ENCODE measurements at regions not wholly inside any gene's neighbourhood (a gene's known extent, or its start where the extent isn't known, plus 50 kb on each side); places are given as distances from the start of the nearest gene placed in this dataset.

DNA sequence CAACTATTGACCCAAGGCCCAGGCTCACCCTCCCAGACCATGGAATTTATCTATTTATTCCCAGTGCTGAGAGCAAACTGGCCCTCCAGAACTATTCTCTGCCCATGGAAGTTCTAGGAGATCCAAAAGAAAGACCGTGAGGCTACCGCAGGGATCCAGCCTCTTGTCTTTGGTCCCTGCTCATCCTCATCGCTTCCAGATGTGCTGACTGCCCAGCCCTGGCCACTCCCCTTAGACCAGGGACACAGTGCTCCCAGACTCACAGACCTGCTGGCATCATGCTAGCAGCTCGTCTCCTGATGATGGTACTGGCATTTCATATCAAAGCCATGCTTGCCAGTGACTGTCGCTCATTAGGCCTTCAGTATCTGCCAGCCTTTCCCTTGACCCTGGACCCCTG lies 405.7 kb upstream of the PPP2R3A start:
- Histone ChIP-seq H3K4me2 (ENCODE audit: low read length) (no peak overlapping the region), H3K4me1 (ENCODE audit: low read length) (peaks cover 14% of the 10 kb centered on the region), H3K9ac (ENCODE audit: low read length) (no peak overlapping the region), H3K79me2 (ENCODE audit: low read length) (no peaks in the 10 kb centered on the region), H3K36me3 (replicated peaks; ENCODE audit: low read depth, low read length) (no peaks in the 10 kb centered on the region), H4K20me1 (ENCODE audit: insufficient read depth, low read length) (no peaks in the 10 kb centered on the region), H3K27me3 (ENCODE audit: low read depth, low read length) (0 out of 2 replicates have a peak, but pooled peaks cover 5% of the 10 kb centered on the region), H3K27ac (ENCODE audit: low read length) (no peak overlapping the region), H2AFZ (ENCODE audit: low read depth, low read length) (no peak overlapping the region), H3K4me3 (ENCODE audit: low read length) (no peak overlapping the region), H3K9me3 (ENCODE audit: insufficient read depth, low read length) (no peaks in the 10 kb centered on the region)
- TF ChIP-seq EZH2phosphoT487 (IDR thresholded peaks at IDR 0.05; ENCODE audit: low read depth): no peak
- TF ChIP-seq, protein P1, sequence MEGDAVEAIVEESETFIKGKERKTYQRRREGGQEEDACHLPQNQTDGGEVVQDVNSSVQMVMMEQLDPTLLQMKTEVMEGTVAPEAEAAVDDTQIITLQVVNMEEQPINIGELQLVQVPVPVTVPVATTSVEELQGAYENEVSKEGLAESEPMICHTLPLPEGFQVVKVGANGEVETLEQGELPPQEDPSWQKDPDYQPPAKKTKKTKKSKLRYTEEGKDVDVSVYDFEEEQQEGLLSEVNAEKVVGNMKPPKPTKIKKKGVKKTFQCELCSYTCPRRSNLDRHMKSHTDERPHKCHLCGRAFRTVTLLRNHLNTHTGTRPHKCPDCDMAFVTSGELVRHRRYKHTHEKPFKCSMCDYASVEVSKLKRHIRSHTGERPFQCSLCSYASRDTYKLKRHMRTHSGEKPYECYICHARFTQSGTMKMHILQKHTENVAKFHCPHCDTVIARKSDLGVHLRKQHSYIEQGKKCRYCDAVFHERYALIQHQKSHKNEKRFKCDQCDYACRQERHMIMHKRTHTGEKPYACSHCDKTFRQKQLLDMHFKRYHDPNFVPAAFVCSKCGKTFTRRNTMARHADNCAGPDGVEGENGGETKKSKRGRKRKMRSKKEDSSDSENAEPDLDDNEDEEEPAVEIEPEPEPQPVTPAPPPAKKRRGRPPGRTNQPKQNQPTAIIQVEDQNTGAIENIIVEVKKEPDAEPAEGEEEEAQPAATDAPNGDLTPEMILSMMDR (IDR thresholded peaks at IDR 0.05; ENCODE audit: low read depth, low read length): no peak

DNA sequence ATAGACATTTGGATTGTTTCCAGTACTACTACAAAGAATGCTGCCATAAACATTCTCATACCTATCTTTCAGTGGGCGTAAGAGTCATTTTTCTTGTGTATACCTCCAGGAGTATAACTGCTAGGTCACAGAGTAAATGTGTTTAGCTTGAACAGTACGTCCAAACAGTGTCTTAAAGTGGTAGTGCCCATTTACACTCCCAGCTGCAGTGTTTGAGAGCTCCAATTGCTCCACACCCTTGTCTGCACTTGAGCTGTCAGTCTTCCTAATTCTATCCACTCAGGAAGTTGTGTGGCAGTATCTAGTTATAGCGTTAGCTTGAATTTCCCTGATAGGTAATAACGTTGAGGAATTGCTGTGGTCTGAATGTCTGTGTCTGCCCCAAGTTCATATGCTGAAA lies 404.7 kb upstream of the PPP2R3A start:
- no peaks in the 10 kb centered on the region for H4K20me1 ChIP-seq (ENCODE audit: insufficient read depth, low read length)
- peaks cover 9% of the 10 kb centered on the region for H3K4me1 ChIP-seq (ENCODE audit: low read length)
- H3K4me2 ChIP-seq (ENCODE audit: low read length): no peak overlapping the region
- H3K4me3 ChIP-seq (ENCODE audit: low read length): no peak overlapping the region
- TF ChIP-seq, protein P1 (IDR thresholded peaks at IDR 0.05; ENCODE audit: low read depth, low read length): no peak
- H3K27me3 ChIP-seq (ENCODE audit: low read depth, low read length): peaks cover 2% of the 10 kb centered on the region; the same call in 1 of the 2 replicates
- H3K79me2 ChIP-seq (ENCODE audit: low read length): no peaks in the 10 kb centered on the region
- H2AFZ ChIP-seq (ENCODE audit: low read depth, low read length): no peak overlapping the region
- H3K36me3 ChIP-seq (replicated peaks; ENCODE audit: low read depth, low read length): no peaks in the 10 kb centered on the region
- no peak overlapping the region for H3K9ac ChIP-seq (ENCODE audit: low read length)
- H3K27ac ChIP-seq (ENCODE audit: low read length): no peak overlapping the region
- no peaks in the 10 kb centered on the region for H3K9me3 ChIP-seq (ENCODE audit: insufficient read depth, low read length)

DNA sequence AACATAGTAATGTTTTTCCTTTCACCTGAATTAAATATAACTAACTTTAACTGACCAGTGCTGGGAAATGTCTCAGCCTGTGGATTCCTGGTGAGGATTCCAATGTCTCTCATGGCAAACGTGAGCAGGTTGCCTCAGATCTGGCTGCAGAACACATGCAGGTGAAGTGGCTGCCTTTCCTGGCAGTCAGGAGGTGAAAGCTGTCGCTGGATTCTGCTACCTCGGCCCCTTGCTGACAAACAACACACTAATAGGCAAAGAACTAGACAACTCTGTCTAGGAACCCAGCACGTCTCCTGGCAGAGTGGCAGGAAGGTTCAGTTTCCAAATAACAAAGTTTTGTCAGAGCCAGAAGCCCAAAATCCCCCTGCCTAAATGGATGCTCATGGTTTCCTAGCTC lies 400.8 kb upstream of the PPP2R3A start:
- H3K4me3 ChIP-seq (ENCODE audit: low read length): no peak overlapping the region
- no peaks in the 10 kb centered on the region for H3K36me3 ChIP-seq (replicated peaks; ENCODE audit: low read depth, low read length)
- H2AFZ ChIP-seq (ENCODE audit: low read depth, low read length): no peak overlapping the region
- no peak overlapping the region for H3K4me2 ChIP-seq (ENCODE audit: low read length)
- H3K79me2 ChIP-seq (ENCODE audit: low read length): no peaks in the 10 kb centered on the region
- H4K20me1 ChIP-seq (ENCODE audit: insufficient read depth, low read length): no peaks in the 10 kb centered on the region
- H3K27me3 ChIP-seq (ENCODE audit: low read depth, low read length): peaks cover 9% of the 10 kb centered on the region; the same call in 1 of the 2 replicates
- no peak for TF ChIP-seq EZH2phosphoT487 (IDR thresholded peaks at IDR 0.05; ENCODE audit: low read depth)
- TF ChIP-seq, protein P1 (IDR thresholded peaks at IDR 0.05; ENCODE audit: low read depth, low read length): no peak
- H3K27ac ChIP-seq (ENCODE audit: low read length): no peak overlapping the region
- no peaks in the 10 kb centered on the region for H3K4me1 ChIP-seq (ENCODE audit: low read length)
- no peaks in the 10 kb centered on the region for H3K9me3 ChIP-seq (ENCODE audit: insufficient read depth, low read length)
- H3K9ac ChIP-seq (ENCODE audit: low read length): no peak overlapping the region

DNA sequence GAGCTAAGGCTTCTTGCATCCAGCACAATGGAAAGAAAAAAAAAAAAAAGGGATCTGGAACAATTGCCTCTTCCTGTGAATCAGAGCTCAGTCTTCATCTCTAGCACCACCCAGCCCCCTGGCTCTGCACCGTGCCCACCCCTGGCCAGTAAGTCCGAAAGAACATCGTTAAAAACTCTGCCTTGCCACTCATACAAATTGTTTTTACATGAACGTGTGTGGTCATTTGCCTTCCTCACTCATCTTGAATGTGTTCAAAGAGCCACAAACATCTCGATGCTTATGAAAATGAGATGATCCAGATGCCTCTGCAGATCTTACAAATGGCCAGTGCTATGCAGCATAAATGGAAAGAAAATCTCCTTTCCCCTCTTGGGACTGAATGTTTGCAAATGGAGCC lies 400.0 kb upstream of the PPP2R3A start:
- Histone ChIP-seq H3K36me3 (replicated peaks; ENCODE audit: low read depth, low read length) (no peaks in the 10 kb centered on the region), H3K4me1 (ENCODE audit: low read length) (no peaks in the 10 kb centered on the region), H3K27me3 (ENCODE audit: low read depth, low read length) (peaks cover 9% of the 10 kb centered on the region; the same call in 1 of the 2 replicates), H3K9ac (ENCODE audit: low read length) (no peak overlapping the region), H3K79me2 (ENCODE audit: low read length) (no peaks in the 10 kb centered on the region), H4K20me1 (ENCODE audit: insufficient read depth, low read length) (no peaks in the 10 kb centered on the region), H3K4me3 (ENCODE audit: low read length) (no peak overlapping the region), H3K9me3 (ENCODE audit: insufficient read depth, low read length) (no peaks in the 10 kb centered on the region), H3K27ac (ENCODE audit: low read length) (no peak overlapping the region), H2AFZ (ENCODE audit: low read depth, low read length) (no peak overlapping the region), H3K4me2 (ENCODE audit: low read length) (no peak overlapping the region)
- no peak for TF ChIP-seq EZH2phosphoT487 (IDR thresholded peaks at IDR 0.05; ENCODE audit: low read depth)
- TF ChIP-seq, protein P1 (IDR thresholded peaks at IDR 0.05; ENCODE audit: low read depth, low read length): no peak
